GM21576 (cell line): ENCODE measurements at regions not wholly inside any gene's neighbourhood (a gene's known extent, or its start where the extent isn't known, plus 50 kb on each side); places are given as distances from the start of the nearest gene placed in this dataset.

Source experiments
- ATAC-seq: cut with Tn5 transposase; IDR thresholded peaks from one replicate; pipeline ENCODE4 v1.9.1; 2021; ENCODE audit warnings: mild to moderate bottlenecking, moderate library complexity; ENCODE audit not compliant: unreplicated experiment

DNA sequence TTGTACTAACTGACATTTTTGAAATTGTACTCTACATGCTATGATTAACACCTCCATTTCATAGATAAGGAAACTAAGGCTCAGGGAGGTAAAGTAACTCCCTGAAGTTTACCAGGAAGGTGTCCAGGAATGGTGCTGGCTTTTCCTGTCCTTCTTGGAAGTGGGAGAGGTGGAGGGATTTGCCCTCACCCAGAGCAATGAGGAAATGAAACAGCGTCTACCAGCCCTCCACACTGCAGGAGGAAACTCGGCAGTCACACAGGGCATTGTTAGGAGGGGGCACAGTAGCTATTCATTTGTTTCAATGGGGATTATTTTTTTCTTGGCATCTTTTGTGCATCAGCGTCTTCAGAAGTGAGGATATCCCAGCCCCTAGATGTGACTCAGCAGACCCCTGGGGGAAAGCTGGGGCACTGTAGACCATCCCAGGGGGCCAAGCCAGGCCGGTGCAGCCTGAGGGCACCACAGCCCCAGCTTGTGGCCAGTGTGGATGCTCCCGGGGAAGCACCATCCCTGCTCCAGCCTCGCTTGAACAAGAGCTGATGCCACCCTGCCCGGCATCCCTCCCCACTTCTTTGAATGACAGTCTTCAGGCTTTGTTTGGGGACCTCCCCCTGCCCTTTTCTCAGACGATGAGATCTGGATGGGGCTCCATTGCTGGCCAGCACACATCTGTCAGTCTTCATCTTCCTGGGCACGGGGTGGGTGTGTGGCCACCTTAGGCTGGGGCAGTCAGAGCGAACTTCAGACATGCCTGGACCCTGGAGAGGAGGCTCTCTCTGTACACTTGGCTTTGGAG is 224.4 kb upstream of the PMEPA1 start:
- ATAC-seq: no peak

DNA sequence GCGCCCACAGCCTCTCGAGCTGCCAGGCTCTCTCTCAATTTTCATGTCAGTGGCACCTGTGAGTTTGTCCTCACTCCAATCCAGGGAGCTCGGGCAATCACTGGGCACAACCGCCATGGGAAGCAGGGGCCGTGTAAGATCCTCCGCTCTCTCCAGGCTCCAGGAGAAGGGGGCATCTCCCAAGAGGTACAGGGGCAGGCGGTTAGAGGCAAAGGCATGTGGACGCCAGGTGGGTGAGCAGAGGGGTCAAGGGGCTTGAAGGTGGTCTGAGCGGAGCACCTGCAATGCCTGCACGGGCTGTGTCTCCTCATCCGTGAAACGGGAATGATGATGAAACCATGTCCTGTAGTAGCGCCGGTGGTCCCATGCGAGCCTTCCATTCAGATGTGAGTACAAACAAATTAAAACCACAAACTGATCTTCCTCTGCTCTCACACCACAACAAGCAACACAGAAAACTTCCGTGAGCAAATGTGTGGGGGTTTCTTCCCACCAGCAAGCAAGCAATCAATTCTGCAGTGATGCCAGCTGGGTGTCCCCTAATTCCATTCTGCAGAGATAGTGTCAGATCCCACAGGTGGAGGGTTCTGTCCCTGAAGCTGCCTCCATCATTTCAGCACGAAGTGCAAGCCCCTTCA is 222.5 kb upstream of the PMEPA1 start:
- ATAC-seq: no peak

DNA sequence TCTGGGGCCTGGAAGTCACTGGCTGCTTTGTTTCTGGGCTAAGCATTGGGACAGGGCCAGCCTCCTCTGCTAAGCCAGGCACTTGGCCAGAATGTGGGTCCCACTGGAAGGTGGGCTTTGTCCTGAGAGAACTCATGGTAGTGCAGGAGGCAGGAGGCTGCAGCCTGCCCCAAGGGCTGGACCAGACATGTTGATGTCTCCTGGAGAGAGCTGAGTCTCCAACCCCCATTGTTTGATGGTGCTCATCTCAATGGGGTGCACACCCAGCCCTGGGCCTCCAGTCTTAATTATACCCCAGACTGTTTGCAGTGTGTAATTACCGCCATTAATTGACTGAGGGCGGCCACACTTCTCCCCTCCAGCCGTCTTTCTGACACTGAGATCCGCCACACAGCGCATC is 220.5 kb upstream of the PMEPA1 start:
- no peak for ATAC-seq

DNA sequence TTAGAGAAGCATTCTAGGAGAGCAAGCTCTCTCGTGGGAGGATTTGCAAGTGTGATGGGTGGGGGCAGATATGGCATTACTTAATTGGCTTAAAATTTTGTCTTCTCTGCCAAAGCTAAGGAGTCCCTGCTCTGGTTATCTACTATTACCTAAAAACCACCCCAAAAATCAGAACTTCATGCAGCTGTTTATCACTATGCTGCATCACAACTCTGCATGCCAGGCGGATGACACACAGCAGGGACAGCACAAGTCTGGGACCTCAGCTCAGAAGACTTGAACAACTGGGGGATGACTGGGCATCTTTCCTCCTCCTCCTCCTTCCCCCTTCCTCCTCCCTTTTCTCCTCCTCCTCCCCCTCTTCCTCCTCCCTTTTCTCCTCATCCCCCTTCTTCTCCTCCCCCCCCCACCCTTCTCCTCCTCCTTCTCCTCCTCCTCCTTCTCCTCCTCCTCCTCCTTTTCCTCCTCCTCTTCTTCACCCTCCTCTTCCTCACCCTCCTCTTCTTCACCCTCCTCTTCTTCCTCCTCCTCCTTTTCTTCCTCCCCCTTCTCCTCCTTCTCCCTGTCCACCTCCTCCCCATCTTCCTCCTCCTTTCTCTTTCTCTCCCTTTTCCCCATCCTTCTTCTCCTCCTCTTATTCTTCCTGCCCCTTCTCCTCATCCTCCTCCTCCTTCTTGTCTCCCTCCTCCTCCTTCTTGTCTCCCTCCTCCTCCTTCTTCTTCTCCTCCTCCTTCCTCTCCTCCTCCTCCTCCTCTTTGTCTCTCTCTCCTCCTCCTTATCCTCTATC is 218.6 kb upstream of the PMEPA1 start:
- ATAC-seq: no peak

DNA sequence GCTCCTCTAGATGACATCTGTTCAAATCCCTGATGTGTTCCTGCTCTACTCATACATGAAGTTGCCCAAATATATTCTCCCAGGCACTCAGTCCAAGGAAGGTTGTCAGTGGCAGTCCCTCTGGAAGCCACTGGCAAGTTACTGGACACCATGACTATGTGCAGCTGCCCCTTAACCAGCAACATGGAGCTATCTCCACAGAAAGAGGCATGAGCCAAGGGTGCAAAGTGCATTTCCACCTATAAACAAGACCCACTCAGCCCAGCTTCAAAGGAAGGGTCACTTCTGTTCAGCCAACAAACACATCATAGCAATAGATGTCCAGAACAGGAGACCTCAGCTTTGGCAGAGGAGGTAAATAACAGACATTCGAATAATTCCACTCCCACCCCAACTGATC is 217.6 kb upstream of the PMEPA1 start:
- no peak for ATAC-seq

DNA sequence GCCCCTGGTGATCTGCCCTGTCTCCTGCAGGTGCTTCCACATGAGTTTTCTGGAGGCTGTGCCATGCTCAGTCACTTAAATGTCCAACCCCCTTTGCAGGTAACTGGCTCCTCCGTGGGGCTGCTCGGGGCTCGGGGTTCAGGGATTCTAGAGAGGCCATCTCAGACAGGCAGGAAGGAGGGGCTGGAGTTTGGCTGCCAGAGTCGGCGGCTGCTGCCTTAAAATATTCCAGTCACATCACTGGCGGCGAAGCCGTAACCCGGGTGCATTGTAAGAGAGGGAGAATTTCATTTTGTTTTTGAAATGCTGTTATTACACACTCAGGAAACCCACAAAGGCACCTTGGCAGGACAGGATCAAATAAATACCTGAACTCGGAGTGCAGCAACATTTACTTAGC is 212.9 kb upstream of the PMEPA1 start:
- ATAC-seq: no peak

DNA sequence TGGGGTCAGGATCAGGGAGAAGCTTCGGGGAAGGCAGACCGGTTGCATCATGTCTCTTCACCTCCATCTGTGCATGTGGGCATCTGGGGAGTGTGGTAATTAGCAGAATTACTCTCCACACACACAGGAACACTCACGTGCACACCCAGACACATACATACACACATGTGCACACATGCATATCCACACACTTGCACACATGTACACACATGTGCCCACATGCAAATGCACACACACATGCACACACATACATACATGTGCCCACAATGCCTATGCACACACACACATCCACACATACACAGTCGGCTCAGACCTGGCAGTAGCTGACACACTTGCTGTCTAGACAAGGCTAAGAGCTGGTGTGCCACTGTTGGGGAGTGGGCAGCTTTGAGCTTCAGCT is 212.3 kb upstream of the PMEPA1 start:
- no peak for ATAC-seq

DNA sequence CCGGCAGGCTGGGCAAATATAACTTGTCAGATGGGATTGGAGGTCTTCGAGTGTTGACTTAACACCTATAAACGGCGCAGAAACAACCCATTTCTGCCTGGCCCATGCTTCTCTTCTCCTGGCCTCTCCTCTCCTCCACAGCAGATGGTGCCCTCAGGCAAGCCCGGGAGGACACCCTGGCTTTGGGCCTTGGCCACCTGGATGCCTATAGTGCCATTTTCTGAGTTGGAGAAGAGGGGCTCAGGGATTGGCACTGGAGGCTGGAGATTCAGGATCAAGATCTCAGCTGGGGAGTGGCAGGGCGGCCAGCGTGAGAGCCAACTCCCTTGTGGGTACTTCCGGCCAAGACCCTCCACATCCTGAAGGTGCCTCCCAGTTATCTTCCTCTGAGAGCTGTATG is 211.9 kb upstream of the PMEPA1 start:
- no peak for ATAC-seq

DNA sequence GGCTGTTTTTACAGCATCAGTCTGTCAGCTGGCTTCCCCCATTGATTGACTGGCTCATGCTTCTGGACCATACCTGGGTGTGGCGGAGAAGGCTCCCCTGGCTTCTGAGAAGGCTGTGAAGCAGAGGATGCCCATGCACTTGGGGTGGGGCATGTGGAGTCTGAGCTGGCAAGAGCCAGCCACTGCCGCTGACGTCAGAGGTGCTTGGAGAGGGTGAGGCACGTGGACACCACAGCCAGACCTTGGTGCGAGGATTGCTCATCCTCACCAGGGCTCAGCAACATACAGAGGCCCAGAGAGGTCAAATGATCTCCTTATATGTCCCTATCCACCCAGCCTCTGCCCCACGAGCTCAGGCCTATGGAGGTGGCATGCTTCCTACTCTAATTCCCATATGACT is 211.2 kb upstream of the PMEPA1 start:
- ATAC-seq: no peak

DNA sequence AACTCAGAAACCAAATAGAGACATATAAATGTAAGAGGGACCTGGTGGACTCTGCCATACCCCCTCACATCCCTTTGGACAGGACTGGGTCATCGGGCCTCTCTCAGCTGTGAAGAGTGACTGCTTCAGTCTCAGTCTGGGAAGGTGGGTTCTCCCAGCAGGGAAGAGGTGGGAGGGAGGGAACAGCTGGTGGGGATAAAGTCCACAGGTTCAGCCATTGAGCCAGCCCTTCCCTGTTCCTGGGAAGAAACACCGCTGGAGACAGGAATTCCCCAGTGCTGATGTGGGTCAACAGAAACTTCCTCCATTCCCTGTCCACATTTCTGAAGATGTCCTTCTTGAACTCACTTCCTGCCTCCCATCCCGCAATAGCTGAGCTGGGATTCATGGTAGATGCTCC is 209.2 kb upstream of the PMEPA1 start:
- ATAC-seq: no peak

DNA sequence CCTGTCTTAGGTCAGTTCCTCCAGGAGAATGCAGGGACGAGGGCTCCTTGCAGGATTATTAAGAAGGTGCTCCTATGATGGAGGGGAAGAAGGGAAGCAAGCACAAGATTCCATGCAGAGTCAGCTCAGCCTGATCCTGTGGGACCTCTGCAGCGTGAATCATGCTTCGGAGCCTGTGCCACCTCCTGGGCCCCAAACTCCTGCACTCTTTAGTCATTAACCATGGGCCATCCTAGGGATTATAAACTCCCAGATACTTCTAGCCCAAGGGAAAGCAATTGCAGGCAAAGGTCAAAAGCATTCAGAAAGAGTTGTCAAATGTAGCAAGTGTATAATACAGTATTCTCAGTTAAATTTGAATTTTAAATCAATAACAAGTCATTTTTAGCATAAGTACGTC is 208.7 kb upstream of the PMEPA1 start:
- ATAC-seq: no peak

DNA sequence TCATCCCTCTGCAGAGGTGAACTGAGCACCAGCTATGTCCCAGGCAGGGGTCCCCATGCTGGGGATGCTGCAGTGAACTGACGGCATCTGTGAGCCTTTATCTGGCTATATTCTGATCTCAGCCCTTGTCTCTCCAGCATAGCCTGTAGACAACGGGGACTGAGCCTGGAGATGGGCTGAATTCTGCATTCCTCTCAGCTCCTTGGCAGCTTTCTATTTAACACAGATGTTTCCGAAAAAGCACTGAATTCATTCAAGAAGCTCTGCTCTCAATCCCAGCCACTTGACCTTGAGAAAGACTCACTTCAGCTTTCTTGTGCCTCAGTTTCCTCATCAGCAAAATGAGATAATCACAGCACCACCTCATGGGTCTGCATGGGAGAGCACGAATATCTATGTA is 204.4 kb upstream of the PMEPA1 start:
- ATAC-seq: no peak

DNA sequence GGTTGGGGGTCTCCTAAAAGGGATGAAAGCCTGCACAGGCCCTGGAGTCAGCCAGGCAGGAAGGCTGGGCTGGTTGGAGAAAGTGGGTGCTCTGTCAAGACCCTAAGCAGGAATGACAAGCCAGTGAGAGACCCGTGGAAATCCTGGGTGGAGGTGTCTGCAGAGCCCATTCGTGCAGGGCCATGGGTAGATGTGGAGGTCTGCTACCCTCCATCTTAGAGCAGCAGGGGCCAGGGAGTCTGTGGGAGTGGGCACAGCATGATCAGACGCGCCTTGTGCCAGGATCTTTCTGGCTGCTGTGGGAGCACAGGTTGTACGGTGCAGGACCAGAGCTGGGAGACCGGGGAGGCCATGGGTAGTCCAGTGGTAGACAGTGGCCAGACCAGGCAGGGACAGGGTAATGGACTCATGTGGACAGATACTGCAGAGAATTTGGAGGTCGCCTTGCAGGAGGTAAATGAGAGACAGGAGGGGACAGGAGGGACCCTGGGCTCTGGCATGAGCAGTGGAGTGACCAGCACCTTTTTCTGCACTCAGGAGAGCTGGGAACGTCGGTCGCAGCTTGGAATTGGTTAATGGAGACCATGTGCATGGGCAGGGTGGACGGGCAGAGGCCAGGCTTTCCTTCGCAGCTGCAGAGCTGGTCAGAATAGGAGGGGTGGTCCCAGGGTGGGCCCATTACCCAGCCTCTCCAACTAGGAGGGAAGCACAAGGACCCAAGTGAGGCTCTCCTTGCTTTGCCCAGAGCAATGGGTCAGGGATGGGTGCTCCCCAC is 203.5 kb upstream of the PMEPA1 start:
- no peak for ATAC-seq

DNA sequence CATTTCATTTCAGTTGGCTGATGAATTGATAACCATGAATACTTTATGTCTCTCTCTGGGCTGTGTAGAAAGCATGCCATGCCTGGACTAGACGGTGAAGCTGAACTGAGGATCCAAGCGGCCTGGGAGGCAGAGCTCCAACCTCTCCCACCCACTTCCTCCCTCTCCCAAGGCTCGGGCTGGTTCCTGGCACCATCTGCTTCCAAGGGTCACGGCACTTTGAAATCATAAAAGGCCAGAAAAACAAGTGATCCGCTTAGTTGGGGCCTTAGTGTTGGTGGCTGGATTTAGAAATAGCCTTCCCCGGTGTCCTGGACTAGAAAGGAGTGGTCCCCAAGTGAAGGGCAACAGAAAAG is 202.4 kb upstream of the PMEPA1 start:
- no peak for ATAC-seq

DNA sequence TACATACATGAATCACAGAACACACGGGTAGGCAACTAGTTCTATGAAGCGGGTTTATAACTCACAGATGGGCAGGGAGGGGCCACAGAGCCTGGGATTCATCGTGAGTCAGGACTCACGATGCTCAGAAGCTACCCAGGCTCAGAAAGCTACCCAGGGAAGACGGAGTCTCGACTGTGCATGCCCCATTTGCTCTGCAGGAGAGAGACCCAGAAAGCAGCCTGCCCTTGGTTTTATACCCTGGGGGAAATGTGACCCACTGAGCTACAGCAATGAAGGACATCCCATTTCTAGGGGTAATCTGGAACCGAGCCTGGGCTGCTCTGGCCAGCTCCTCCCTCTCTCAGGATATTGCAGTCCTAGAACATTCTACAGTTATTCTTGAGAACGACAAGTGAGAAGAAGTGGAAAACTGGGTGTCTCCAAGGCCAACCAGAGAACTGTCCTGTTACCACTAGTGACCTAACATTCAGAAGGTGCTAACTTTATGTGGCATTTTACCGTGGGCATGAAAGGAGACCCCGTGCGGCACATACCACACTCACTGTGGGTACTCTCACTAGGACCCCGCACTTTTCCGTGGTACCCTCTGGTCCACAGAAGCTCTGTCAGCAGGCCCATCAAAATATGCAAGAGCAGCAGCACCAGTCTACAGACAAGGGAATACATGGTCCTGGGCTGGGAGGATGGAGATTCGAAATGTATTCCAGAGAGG is 201.9 kb upstream of the PMEPA1 start:
- no peak for ATAC-seq

DNA sequence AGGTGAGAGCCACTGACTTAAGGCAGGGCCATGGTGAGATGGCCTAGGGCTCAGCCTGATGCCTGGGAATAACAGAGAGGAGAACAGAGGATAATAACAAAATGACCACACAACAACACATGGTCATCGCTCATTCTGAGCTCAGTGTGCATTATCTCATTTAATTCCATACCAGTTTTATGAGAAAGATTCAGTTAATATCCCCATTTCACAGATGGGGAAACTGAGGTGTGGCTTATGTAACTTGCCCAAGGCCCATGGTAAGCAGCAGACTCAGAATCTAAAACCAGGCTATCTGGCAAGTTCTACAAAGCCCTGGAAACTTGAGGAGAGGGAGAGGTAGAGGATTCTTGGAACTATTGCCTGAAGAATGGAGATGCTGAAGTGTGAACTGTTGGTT is 200.9 kb upstream of the PMEPA1 start:
- no peak for ATAC-seq

DNA sequence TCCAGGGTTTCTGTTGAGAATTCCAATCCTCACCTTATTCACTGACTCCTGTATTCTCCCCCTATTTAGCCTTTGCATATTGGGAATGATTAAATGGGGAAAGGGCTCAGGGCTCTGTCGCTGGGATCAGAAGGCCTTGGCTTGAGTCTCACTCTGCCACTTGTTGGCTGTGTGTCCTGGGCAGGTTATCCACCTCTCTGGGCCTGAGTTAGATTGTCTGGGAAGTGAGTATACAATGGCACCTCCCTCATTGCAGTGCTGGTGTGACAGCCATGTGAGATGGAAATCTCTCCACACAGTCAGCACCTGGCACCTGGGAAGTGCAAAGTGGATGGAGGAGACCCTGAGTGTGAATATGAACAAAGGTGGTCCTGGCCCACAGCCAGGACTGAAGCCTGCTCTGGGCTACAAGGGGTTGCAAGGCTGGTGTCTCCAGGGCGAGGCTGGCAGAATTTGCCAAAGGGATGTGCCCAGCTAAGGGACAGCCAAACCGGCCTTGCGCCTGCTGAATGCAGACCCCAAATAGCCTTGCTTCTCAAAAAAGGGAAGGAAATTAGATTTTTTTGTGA is 200.0 kb upstream of the PMEPA1 start:
- no peak for ATAC-seq

DNA sequence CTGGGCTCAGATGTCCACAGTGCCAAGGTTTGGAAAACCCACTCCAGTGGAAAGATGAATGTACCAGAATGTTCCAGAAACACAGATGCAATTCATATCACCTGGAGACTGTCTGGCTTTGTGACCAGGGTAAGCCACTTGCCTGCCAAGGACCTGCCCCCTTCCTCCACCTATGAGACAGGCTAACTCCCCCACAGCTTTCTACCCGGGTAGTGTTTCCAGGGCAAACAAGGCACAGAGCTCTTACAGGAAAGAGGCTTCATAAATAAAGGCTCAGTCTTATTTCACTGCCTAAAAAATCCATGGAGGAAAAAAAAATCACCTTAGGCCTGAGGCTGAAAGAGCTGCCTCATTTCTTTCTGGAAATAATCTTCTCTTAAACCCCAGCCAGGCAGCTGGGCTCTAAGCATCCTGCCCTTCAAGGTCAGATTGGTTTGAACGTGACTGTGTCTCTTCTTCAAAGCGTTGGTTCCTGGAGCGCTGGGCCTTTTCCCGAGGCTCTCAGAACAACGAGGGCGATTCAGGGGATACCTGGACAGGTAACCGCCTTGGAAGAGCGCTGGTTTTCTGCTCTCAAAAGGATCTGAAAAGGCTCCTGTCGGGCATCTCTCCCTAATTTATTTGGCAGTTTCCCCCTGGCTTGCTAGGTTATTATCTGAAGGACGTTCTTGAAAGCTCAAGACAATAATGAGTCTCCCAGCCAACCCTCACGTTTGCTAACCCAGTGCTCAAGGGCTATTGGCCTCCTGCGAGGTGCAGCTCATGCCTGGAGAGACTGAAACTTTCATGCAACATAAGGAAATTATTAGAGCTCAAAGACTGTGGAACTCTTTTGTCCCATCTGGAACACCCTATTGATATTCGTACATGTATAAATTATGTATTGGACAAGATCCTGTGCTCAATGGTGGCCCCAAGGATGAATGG is 199.2 kb upstream of the PMEPA1 start:
- no peak for ATAC-seq

DNA sequence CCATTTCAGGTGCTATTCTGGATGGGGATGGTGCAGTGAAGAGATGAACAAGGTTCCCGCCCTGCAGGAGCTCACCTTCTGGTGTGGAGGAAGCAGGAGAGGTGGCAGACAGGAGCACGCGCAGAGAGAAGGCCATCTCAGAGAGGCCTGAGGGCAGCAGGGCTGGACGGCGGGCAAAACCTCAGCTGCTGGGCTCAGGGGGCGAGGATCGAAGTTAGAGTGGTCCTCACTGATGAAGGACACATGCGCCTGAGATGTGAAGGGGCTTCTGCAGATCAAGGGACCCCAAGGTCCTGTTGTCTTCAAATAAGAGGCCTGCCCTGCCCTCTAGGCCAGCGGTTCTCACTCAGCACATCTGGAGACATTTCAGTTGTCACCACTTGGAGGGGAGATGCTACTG is 198.4 kb upstream of the PMEPA1 start:
- no peak for ATAC-seq
